Stromal cell of bone marrow (primary cell): ENCODE measurements at regions not wholly inside any gene's neighbourhood (a gene's known extent, or its start where the extent isn't known, plus 50 kb on each side); places are given as distances from the start of the nearest gene placed in this dataset.
"Not testable (repeated sequence)": the region's sequence is repeated elsewhere in the genome, so short reads cannot be mapped to it uniquely, and the experiment has no call there.

Experiments
- DNase-seq: peaks from one replicate; pipeline ENCODE4 v3.0.0-alpha.2; 2012; ENCODE audit warnings: low read depth

DNA sequence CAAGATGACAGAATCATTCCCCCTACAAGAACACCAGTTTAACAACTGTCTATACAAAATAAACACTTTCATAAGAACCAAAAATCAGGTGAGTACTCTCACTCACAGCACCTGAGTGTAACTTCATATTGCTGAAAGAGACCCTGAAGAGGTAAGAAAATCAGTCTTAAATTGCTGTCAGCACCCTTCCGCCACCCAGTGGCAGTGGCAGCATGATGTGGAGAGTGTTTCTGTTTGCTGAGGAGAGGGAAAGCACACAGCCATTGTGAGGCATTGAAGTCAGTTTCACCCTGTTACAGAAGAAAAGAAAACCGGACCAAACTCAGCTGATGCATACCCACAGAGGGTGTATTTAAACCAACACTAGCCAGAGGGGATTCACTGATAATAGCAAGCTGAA is 1240.8 kb upstream of the CRIM1 start:
- DNase-seq = no peak

DNA sequence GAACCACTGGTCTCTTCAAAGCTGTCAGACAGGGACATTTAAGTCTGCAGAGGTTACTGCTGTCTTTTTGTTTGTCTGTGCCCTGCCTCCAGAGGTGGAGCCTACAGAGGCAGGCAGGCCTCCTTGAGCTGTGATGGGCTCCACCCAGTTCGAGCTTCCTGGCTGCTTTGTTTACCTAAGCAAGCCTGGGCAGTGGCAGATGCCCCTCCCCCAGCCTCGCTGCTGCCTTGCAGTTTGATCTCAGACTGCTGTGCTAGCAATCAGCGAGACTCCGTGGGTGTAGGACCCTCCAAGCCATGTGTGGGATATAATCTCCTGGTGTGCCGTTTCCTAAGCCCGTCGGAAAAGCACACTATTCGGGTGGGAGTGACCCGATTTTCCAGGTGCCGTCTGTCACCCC is 1243.2 kb upstream of the CRIM1 start:
- DNase-seq = not testable (repeated sequence)

DNA sequence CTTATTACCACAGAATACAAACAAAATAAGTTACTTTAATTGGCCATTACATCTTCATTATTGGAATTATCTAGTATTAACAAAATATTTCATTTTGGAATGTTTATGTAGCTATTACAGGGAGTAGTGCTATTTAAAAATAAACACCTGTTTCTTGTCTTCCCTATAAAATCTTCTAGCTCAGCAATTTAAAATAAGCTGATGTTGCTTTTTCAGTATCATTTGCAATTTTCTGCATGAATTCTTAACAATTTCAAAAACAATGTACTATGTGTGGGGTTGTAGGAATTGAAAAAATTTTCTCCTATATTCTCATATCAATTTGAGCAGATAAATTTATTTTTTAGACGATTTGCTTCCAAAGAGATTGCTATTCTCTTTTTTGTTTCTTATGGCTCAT is 1251.3 kb upstream of the CRIM1 start:
- no peak for DNase-seq

DNA sequence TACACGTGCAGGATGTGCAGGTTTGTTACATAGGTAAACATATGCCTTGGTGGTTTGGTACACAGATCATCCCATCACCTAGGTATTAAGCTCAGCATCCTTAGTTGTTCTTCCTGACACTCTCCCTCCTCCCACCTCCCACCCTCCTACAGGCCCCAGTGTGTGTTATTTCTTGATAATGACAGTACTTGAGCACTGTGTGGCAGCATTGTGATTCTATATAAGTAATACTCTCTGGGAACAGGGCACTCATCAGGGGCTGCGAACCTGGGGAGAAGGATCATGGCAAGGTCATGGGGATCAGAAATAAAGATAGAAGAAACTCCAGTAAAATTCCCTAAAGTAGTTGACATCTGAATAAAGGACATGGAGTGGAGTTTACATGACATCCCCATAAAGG is 1256.2 kb upstream of the CRIM1 start:
- DNase-seq = no peak

DNA sequence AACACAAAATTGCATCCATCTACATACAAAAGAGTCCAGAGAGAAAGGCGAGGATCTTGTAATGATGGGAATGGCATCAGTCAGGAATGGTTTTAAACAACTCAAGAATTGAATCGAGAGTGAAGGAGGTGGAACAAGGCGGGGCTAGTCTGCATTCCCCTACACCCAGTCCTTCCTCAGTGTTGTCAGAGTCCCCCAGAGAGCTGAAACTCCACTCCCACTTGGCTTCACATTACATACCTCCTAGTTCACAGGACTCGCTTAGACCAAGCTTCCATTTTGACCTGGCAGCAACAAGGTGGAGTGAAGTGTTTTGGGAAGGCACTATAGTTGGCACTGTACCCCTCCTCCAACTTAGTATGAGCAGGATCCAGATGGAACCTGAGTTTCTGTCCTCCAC is 1273.5 kb upstream of the CRIM1 start:
- DNase-seq = no peak

DNA sequence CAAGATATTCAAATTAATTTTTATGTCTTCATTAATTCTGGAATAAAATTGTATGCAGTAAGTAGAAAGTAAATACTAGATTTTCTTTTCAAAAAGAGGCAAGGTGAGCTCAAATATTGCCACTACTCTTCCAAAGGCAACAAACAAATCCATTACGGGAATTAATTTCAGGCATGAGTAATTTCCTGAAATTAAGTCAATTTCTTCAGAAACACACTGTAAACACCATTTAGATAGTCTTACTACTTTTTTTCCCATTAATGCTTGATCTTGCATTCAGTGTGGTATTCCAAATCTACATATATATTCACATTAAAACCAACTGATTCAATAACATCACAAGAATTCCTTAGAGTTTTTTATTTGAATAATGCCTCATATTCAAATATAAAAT is 1274.0 kb upstream of the CRIM1 start:
- DNase-seq = no peak

DNA sequence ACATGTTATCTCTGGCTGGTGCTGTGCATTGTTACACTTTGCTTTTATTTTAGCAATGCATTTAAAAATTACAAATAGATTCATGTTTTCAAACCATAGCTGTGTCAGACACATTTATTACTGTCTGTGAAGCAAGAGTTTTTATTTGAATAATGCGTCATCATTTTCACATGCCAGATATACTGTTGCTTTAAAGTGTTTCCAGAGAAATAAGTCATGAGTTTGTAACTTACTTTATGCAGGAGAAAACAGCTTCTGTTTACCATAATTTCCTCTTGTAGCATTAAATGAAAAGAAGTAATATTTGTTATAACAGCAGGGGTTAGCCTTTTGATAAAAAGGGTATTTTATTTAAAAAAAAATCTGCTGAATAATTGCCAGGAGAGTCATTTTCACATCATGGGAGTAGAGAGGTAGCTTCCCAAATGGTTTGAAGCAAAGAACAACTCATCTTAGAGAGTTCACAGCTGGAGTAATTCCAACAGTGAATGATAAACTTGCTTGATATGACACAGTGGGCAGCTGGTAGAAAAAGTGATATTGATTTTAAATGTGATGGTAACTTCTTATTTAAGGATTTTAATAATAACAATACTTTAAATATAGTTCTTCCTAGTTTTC is 1274.5 kb upstream of the CRIM1 start:
- DNase-seq = peak; percentile 38

DNA sequence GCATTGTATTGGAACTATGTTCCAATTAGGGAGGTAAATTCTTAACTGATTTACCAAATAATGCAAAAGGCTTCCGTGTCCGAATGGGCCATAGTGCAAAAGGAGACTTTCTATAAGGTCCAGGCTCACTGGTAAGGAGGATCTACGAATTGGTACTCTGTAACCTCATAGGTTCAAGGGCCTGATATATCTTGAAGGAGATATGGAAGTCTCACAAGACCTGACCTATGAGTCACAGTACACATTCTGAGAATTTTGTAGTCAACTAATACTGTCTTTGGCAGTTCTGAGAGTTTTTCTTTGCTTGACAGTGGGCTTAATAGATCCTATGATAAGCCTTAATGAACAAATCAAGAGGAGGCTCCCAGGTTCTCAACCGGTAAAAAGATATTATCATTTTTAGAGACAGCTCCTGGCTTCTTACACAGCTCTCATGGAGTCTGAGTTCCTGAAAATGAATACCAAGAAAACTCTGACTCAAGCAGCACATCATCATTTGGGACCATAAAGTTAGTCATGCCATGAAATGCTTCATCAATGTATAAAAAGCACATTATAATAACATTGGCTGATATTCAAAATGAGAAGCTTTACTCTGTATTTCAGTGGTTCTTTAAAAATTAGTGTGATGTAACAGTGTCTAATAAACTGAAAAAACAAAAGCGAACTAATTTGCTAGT is 1275.2 kb upstream of the CRIM1 start:
- peak; percentile 47 for DNase-seq

DNA sequence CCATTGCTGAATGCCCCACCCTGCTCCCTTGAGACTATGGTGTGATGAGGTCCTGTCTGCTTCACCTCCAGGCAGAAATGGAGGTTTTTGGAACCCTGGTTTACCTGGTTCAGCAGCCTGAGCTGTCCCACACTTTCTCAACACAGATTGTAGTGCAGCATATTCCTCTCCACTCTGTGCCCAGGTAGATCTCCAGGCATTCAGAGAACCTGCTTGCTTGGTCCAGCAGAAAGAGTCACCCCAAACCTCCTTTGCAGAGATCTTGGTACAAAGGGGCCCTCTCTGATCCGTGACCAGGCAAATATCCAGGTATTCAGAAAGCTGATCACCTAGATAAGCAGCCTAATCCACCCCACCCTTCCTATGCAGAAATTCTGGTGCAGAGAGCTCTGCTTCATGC is 1288.2 kb upstream of the CRIM1 start:
- no peak for DNase-seq

DNA sequence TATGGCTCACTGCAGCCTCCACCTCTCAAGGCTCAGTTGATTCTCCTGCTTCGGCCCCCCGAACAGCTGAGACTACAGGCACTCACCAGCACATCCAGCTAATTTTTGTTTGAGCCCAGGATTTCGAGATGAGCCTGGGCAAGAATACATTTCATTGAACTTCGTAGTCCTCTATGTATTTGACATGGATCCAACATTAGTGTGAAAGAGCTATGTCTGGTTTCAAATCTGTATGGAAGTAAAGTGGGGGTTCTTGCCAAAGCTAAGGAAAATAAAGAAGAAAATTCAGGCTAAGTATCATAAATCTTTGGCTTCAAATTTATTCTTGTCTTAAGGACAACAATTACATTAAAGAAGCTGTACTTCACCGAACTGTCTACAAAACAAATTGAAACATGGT is 1291.7 kb upstream of the CRIM1 start:
- no peak for DNase-seq

DNA sequence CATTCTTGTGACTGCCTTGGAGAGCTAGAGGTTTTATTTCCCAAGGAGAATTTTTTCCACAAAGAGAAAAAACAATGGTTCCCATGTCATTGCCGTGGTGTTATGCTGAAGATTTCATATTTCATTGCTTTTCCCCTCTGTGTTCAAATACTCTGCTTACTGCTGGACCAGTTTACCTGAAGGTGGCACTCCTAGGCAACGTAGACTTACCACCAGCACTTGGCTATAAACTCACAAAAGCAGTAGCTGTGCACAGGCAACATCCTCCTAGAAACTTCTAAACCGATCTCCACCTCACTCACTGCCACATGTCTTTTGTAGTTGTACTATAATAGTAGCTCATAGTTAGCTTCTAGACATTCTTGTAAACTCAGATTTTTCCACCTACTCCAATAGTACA is 1319.7 kb upstream of the CRIM1 start:
- no peak for DNase-seq

DNA sequence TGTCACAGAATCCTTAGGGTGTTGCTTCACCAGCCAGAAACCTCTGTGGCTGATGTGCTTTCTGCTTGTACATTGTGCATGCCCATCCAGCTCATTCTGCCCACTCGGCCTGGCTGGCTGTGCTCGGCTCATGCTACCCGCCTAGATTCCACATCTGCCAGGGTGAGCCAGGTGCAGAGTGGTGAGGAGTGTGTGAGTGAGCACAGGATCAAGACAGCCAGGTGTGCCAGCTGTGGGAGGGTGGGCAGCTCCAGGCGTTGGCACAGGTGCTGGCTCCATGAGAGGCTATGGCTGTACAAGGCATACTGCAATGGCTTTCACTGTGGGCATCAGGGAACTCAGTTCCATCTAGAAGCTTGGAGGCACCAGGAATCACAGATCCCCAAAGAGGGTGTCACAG is 1321.8 kb upstream of the CRIM1 start:
- DNase-seq = no peak

DNA sequence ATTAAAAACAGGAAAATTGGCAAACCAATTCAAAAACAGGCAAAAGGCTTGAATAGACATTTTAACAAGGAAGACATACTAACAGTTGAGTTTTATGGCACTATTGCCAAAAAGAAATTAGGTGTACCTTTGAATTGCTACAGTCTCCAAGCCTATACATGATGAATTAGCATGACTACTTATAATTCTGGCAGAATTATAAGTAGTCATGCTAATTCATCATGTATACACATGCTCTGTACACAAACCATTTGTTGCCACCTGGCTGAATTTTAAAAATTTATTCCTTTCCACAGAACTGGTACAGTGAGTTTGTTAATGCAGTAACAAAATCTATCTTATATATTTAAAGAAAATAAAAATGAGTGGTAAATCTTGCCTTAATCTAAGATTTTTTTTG is 1332.0 kb upstream of the CRIM1 start:
- DNase-seq = no peak

DNA sequence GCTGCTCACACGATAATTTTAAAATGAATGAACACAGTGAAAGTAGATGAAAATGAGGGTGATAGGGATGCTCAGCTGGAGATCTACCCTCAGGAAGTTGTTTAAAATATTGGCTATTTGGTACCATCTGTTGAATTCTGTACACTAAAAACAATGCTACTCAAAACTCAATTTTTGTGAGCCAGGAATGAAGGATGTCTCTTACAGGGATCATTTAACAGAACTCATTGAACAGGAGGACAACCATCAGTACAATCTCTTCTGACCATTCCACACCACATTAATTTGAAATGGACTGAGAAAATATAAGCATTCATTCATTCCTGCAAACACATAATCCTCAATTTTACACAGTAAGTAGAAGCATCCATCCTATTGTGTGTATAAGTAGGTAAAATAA is 1355.1 kb upstream of the CRIM1 start:
- no peak for DNase-seq

DNA sequence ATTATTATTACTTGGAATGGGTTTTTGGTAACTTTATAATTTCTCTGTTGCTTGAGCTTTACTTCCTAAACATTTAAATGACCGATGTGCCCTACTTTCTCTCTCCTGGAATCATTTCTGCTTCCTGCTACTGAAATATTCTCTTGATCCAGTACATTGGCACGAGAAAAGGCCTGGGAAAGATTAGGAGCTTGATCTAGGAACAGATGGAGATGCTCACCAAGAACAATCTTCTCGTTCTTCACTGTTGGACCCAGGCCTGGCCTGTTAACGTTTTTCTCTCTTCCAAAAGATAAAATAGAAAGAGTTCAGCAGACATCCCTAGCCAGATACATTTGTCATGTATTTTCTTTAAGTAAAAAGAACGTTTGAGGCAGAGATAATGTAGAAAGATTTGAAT is 1356.8 kb upstream of the CRIM1 start:
- no peak for DNase-seq

DNA sequence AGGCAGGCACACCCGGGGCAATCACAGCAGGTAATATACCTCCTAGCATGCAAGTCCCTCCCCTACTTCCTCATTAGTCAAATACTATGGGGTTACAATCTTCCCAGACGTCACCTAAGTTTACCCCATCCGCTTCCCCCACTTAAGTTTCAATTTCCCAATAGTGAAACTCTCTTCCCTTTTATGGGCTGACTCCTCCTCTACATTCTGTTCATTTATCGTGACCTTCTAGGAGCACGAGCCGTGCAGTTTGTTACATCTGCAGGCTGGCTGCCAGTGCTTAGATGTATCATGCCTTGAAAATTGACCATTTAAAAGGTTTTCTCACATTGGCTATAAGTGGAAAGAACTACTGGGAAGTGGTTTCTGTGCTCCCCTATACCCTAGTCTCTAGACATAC is 1357.8 kb upstream of the CRIM1 start:
- no peak for DNase-seq

DNA sequence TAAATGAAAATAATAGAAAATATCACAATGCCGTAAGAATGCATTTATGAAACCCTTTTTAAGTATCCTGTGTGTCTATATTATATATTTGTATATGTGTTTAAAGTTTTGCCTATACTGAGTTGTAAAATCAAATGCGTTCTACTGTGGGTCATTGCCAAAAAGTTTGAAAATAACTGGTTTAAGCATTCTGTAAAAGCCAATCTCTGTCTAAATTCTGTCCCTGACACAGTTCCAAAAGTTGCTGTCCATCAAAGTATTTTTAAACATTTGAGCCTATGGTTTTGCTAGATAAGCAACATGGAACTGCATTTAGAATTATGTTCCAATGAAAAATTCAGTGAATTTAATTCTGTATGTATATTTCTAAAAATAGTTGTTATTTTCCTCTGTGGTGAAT is 1360.4 kb upstream of the CRIM1 start:
- DNase-seq = no peak

DNA sequence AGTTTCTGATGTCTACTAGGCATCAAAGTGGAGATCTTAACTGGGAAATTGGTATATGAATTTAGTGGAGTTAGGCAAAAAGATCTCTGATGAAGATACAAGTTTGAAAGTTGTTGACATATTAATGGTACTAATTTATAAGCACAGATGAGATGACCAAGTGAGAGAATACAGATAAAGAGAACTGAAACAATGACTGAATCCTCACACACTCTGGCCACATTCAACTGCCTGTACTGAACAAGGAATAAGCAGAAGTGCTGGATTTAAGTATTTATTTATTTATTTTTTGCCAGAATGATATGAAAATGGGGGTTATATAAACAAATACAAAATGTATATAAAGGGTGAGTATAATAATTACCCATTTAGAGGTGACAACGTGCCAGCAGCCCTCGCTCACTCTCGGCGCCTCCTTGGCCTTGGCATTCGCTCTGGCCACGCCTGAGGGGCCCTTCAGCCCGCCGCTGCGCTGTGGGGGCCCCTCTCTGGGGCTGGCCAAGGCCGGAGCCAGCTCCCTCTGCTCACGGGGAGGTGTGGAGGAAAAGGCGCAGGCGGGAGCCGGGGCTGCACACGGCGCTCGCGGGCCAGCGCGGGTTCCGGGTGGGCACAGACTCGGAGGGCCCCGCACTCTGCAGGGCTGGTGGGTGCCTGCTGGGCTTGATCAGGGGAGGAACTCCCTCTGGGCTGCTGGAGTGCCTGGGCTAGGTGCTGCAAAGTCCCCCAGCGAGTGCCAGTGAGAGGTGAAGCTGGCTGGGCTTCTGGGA is 1363.9 kb upstream of the CRIM1 start:
- DNase-seq = no peak

DNA sequence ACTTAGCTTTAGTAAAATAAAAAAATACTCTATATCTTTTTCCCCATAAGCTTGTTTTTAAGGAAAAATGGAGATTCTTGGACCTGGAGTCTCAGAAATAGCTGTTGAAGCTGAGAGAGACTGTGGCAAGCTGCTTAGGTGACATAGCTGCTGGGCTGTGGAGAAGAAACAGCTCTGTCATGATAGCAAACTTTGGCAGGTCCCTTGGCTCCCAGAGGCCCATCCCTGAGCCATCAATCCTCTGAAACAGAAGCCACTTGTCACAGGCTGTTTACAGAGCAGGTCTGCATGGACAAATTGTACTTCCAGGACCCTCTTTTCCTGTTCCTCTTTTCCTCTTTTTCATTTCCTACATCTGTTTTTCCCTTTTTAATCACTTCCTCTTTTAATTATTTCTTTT is 1370.1 kb upstream of the CRIM1 start:
- DNase-seq = no peak

DNA sequence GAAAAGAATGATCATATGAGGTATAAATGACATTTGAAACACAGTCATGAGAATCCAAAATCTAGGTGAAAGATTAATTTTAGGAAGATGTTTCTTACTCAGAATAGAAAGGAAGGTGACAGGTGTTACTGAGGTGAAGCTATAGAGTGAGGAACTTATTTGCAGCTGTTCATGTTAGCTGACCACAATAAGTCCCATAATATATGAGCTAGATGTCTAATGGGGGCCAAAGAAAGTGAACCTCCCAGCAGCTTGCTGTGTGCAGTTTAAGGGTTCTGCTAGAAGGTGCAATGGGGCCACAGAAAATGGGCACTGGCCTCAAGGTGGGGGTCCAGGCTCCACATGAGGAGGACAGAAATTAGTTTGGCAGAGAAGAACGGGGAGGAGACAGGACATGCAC is 1374.9 kb upstream of the CRIM1 start:
- no peak for DNase-seq

DNA sequence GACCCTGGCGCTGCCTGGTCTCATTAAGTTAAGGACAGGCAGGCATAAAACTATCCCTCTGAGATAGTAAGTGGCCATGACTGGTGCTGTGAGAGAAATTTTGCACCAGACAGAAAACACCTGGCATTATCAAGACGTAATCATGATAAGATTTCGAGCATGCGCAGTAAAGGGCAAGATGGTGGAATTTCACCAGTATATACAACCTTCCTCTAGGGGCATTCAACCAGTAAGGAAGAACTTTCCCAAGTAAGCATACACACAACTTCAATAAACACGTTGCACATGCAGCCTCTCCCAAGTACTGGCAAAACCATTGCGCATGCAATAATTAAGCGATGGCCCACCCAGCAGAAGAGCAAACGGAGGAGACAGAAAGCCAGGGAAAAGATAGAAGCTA is 1376.4 kb upstream of the CRIM1 start:
- no peak for DNase-seq

DNA sequence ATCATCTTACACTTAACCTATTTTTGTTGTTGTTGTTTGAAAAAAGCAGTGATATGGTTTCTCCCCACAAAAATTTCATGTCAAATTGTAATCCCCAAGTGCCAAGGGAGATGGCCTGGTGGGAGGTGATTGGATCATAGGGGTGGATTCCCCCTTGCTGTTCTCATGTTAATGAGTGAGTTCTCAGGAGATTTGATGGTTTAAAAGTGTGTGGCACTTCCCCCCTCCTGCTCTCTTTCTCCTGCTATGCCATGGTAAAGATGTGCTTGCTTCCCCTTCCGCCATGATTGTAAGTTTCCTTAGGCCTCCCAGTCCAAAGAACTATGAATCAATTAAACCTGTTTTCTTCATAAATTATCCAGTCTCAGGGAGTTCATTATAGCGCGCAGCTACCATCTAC is 1362.7 kb upstream of the FAM98A start:
- no peak for DNase-seq

DNA sequence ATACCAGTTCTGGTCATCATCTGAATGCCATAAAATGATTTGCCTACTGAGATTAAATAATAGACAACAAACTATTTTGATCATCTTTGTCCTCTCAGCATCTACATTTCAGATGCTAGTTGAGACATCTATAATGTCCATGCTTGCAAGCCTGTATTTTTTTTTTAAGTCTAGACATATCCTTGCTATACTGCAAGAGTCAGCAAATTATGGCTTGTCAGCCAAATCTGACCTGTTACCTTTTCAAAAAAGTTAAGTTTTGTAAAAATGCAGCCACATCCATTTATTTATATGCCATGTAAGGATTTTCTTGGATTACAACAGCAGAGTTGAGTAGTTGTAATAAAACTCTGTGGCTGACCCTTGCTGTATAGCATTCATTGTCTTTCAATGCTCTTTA is 1355.7 kb upstream of the FAM98A start:
- DNase-seq = no peak

DNA sequence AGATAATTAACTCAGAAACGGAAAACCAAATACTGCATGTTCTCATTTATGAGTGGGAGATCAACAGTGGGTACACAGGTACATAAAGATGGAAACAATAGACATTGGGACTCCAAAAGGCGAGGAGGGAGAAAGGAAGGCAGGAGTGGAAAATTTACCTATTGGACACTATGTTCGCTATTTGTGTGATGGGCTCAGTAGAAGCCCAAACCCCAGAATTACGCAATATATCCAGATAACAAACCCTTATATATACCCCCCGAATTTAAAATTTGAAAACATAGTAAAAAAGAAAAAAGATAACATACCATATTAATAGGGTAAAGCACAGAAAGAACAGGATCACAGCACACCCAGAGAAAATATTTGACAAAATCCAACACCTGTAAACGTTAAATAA is 1351.7 kb upstream of the FAM98A start:
- no peak for DNase-seq
